ENCODE measurements at regions not wholly inside any gene's neighbourhood (a gene's known extent, or its start where the extent isn't known, plus 50 kb on each side); places are given as distances from the start of the nearest gene placed in this dataset.

DNA sequence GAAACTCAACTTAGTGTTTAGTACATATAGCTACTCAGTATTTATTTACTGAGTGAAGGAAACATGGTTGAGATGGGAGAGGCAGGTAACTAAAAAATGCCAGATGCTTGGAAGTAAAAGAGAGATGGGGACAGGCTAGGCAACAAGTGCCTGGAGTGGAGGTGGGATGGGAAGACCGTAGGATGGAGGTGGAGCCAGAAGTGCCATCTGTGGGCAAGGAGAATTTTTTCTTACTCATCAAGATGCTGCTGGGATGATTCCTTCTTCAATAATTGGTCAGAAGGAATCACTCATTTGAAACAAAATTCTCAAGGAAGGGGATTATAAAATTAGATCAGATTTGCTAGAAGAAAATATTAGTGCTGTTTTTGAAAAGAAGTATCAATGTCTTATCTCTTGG is 72.9 kb downstream of the IFI44 start:
- TF ChIP-seq EZH2 (IDR thresholded peaks at IDR 0.05; ENCODE audit: insufficient read depth, poor library complexity, severe bottlenecking) = no peak
- no peak for TF ChIP-seq EZH2phosphoT487 (IDR thresholded peaks at IDR 0.05; ENCODE audit: insufficient read depth, low read depth)

Measured in GM23248 (cell line).